Epidermal melanocyte (primary cell): ENCODE measurements at regions not wholly inside any gene's neighbourhood (a gene's known extent, or its start where the extent isn't known, plus 50 kb on each side); places are given as distances from the start of the nearest gene placed in this dataset.

Experiments used
- DNase-seq: peaks from one replicate; pipeline ENCODE4 v3.0.0; 2011; ENCODE audit warnings: low spot score; ENCODE audit not compliant: insufficient read length

- DNase-seq = no peak
Measured at GRCh38 chr21:41045534-41046268, 122.3 kb upstream of the BACE2 start.

DNA sequence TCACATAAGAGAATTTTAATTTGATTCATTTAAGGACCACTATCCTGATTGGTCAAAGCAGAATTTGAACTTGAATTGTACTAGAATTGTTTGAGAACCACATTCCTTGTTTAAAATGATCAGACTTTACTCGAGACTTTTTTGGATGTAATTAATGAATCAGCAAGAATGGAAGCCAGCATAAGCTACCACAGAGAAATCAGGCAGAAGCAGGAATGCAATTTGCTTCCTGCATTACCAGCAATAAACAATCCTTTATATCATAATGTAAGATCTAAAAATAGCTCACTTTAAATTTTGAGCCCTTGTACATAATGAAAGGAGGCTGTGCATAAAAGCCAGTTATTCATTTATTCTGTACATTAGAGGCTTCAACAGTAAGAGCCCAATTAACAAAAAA lies 119.8 kb upstream of the BACE2 start:
- no peak for DNase-seq

GRCh38 chr21:41048623-41049022 lies 119.3 kb upstream of the BACE2 start:
- peak; percentile 38 for DNase-seq

GRCh38 chr21:41052820-41053555 lies 115.0 kb upstream of the BACE2 start:
- DNase-seq = no peak

- no peak for DNase-seq
Measured at GRCh38 chr21:41054018-41054578, 113.9 kb upstream of the BACE2 start.

DNA sequence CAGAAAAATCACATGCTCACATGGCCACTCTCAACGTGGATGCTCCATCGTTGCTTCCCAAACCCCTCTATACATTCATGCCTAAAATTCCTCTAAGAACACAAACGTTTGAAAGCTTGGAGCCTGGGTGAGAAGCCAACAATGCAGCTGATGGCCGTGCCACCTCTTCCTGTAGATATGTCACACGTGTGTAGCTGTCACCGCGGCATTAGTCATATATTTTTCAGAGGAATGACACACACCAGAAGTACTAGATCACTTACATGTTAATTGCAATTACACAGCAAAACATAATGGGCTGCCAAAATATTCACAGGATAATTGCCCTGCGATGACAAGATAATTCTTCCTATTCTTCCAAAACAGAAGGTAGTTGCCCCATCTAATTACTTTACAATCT lies 112.7 kb upstream of the BACE2 start:
- no peak for DNase-seq

GRCh38 chr21:41059871-41060270 lies 108.1 kb upstream of the BACE2 start:
- DNase-seq = no peak

- no peak for DNase-seq
Measured at GRCh38 chr21:41061701-41062100, 106.3 kb upstream of the BACE2 start.

GRCh38 chr21:41064334-41064791 lies 103.6 kb upstream of the BACE2 start:
- no peak for DNase-seq

DNA sequence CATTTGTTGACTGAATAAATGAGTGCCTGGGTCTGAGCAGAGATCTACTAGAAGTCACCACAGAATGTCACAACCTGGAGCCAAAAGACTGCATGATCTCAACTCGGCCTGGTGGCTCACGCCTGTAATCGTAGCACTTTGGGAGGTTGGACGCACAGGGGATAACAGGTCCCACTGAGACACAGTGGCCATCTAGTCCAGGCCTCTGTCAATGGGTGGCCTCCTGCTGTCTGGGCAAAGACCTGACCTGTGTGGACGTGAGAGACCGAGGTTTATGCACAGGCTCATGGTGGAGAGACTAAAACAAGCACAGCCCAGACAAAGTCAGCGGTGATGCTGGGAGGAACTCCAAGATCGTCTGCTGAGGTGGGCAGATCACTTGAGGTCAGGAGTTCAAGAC lies 103.0 kb upstream of the BACE2 start:
- DNase-seq = no peak

GRCh38 chr21:41065539-41065938 lies 102.4 kb upstream of the BACE2 start:
- DNase-seq = no peak

DNA sequence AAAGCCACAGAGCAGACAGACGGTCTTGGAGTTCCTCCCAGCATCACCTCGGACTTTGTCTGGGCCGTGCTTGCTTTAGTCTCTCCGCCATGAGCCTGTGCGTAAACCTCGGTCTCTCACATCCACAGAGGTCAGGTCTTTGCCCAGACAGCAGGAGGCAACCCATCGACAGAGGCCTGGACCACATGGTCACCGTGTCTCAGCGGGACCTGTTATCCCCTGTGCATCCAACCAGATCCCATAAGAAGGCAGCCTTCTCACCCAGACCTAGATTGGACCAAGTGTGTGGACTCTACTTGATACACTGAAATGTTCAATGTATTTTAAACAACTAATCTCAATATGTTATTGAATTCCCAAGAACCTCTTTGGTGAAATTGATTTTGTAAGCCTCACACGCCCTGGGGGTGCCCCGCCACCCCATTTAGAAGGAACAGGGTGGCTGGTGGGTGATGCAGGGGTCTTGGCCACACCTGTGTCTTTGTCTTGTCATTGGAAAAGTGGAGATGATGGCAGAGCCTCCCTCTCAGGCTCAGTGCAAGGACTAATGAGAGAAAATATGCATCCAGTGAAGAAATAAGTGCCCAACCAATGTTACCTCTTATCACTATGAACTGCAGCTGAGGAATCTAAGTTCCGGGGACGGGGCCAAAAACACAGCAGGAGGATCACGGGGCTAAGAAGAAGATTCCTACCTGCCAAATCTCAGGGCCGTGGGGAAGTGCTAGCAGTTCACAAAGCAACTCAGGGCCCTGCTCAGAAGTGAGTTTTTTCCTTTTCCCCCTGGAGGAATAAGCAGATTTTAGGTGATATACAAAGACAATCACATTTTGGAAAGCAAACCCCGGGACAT lies 101.6 kb upstream of the BACE2 start:
- no peak for DNase-seq

DNA sequence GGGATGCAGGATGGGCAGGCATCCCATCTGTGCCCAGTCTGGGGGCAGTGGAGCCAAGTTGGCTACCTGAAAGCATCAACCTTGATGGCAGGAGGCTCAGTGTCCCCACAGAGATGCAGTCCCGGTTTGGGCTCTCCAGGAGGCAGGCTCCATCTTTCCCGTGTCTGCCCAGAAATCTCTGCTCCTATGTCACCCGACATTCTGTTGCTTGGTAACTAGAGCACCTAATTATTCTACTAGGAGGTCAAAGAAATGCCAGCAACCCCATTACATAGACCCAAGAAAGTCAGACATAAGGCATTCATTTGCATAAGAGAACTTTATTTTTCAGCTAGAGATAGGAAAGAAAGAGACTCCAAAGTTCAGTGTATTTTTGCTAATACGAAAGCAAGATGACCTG lies 100.3 kb upstream of the BACE2 start:
- DNase-seq = no peak

GRCh38 chr21:41068496-41068895 lies 99.5 kb upstream of the BACE2 start:
- no peak for DNase-seq

DNA sequence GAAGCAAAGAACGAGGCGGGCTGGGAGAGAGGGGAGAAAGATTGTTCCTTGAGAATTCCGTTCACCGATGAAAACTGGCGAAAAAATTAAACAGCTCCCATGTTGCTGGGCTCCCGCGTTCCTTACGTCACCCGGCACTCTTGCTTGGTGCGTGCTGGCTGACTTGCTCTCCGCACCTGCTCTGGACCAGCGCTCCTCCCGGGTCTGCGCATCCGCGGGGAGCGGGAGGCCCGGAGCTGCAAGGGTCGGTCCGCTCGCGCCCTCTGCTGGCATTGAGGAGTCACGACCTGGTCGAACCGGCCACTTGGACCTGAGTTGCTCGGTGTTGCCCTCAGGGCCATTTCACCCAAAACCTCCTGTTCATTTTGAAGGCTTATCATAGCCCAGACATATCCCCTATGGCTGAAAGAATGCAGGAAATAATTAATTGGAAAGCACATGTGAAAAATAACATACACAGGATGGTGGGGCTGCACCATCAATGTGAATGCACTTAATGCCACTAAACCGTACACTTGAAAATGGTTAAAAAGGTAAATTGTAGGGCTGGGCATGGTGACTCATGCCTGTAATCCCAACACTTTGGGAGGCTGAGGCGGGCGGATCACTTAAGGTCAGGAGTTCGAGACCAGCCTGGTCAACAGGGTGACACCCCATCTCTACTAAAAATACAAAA lies 98.9 kb upstream of the BACE2 start:
- DNase-seq = peak; percentile 40

GRCh38 chr21:41070284-41070683 lies 97.7 kb upstream of the BACE2 start:
- DNase-seq = no peak

DNA sequence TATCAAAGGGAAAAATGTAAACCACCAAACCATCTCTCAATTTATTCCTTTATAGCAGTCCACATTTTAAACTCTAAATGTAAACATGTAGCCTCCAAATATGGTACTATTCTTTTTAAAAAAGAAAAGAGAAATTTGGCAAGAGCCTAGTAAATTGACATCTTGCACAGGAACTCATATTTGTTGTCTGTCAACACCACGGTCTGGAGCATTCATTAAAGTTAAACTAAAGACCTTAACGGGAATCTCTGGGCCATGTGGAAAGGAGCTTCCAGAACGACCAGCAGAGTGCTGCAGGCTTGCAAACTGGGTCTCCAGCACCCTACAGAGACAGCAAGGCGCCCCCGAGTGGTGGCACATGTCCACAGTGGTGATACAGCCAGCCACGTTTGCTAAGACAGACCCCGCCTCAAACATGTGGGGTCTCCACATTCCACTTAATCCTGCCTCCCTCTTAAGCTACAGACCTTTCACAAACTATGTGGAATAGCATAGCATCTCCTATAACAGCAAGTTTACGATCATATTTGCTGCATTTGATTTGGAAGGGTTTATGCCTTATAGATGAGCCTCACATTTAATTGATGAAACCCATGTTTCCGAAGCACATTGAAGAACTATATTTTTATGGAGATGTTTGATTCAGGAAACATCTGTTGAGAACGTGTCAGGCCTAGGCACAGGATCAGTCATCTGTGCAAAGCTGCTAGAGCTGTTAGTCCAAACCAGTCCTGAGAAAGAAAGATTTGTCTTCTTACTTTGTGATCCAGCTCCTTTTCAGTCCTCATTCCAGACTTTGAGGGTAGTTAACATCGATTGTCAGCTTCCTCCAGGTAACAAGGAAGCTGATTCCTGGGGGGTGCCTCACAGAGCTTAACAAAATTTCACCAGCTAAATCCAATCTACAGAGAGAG lies 96.4 kb upstream of the BACE2 start:
- no peak for DNase-seq

- no peak for DNase-seq
Measured at GRCh38 chr21:41073558-41073957, 94.4 kb upstream of the BACE2 start.

GRCh38 chr21:41074396-41075184 lies 93.4 kb upstream of the BACE2 start:
- DNase-seq = no peak
